ENCODE measurements at regions not wholly inside any gene's neighbourhood (a gene's known extent, or its start where the extent isn't known, plus 50 kb on each side); places are given as distances from the start of the nearest gene placed in this dataset.

DNA sequence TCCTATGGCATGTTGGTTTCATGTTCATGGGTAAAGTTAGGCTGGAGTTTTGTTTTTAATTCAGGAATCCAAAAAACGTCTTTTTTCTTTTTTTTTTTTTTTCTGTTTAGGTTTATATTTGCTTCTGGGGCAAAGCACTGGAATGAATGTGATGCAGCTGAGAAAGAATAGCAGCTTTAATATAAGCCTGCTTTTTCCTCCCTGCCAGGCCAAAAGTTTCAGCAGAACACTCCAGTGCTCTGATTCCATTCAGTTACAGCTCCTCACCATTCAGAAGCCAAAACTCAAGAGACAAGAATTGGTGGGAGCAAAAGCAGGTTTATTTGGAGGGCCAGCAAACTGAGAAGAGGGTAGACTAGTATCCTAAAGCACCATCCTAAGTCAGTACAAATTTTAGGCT is 102.7 kb upstream of the PELI1 start:
- Histone ChIP-seq H3K9ac (ENCODE audit: low read length) (no peak overlapping the region), H3K4me2 (ENCODE audit: low read length) (no peak overlapping the region), H3K27ac (ENCODE audit: low read length) (no peak overlapping the region), H3K79me2 (replicated peaks; ENCODE audit: insufficient read depth, low read length) (no peaks in the 10 kb centered on the region), H3K4me3 (ENCODE audit: low read length) (no peak overlapping the region), H3K9me3 (ENCODE audit: low read length) (no peaks in the 10 kb centered on the region), H3K9me2 (ENCODE audit: insufficient read depth, low read length) (no peaks in the 10 kb centered on the region), H4K20me1 (ENCODE audit: insufficient read depth) (no peaks in the 10 kb centered on the region), H3F3A (ENCODE audit: insufficient read depth, low read length, poor library complexity, severe bottlenecking) (no peaks in the 10 kb centered on the region), H3K27me3 (ENCODE audit: insufficient read depth, low read depth, low read length) (no peaks in the 10 kb centered on the region), H3K36me3 (ENCODE audit: insufficient read depth, low read length) (no peaks in the 10 kb centered on the region), H2AFZ (ENCODE audit: low read depth, low read length) (no peak overlapping the region)
- TF ChIP-seq SMC3 (conservative IDR thresholded peaks at IDR 0.05; ENCODE audit: poor library complexity) = no peak
- no peak for TF ChIP-seq RAD21 (conservative IDR thresholded peaks at IDR 0.05)
- no peak for TF ChIP-seq EZH2 (IDR thresholded peaks at IDR 0.05; ENCODE audit: borderline replicate concordance, insufficient read depth, low read length, poor library complexity, severe bottlenecking)
- no peak for TF ChIP-seq TAF1 (IDR thresholded peaks at IDR 0.05; ENCODE audit: low read depth)
- no peak for TF ChIP-seq POLR2AphosphoS5 (IDR thresholded peaks at IDR 0.05)
- no peak for TF ChIP-seq EP300 (conservative IDR thresholded peaks at IDR 0.05; ENCODE audit: poor library complexity, severe bottlenecking)
- TF ChIP-seq, protein P1, sequence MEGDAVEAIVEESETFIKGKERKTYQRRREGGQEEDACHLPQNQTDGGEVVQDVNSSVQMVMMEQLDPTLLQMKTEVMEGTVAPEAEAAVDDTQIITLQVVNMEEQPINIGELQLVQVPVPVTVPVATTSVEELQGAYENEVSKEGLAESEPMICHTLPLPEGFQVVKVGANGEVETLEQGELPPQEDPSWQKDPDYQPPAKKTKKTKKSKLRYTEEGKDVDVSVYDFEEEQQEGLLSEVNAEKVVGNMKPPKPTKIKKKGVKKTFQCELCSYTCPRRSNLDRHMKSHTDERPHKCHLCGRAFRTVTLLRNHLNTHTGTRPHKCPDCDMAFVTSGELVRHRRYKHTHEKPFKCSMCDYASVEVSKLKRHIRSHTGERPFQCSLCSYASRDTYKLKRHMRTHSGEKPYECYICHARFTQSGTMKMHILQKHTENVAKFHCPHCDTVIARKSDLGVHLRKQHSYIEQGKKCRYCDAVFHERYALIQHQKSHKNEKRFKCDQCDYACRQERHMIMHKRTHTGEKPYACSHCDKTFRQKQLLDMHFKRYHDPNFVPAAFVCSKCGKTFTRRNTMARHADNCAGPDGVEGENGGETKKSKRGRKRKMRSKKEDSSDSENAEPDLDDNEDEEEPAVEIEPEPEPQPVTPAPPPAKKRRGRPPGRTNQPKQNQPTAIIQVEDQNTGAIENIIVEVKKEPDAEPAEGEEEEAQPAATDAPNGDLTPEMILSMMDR (IDR thresholded peaks at IDR 0.05; ENCODE audit: poor library complexity, severe bottlenecking) = no peak
- TF ChIP-seq REST (IDR thresholded peaks at IDR 0.05; ENCODE audit: borderline replicate concordance) = no peak
- no peak for TF ChIP-seq MXI1 (conservative IDR thresholded peaks at IDR 0.05; ENCODE audit: poor library complexity, severe bottlenecking)

DNA sequence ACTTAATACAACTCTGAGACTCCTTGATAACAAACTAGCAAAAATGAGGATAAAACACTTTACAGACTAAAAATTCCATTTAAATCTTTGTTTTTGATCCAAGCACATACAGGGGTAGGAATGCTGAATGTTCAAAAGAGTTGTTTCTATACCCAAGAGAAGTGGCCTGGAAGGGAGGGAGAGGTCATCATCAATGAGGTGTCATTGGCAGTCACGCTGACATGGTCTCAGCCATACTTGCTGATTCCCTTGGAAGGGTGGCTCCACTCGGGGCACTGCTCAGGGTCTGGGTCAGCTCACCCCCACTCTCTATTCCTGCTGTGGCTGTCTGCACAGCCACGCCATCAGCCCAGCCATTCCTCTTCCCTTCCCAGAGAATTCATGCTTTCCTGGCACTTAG is 105.2 kb upstream of the PELI1 start:
- no peak overlapping the region for H3K4me2 ChIP-seq (ENCODE audit: low read length)
- H3K9me3 ChIP-seq (ENCODE audit: low read length) = no peaks in the 10 kb centered on the region
- no peak overlapping the region for H3K4me3 ChIP-seq (ENCODE audit: low read length)
- H3K27me3 ChIP-seq (ENCODE audit: insufficient read depth, low read depth, low read length) = no peaks in the 10 kb centered on the region
- H2AFZ ChIP-seq (ENCODE audit: low read depth, low read length) = no peak overlapping the region
- no peaks in the 10 kb centered on the region for H3K36me3 ChIP-seq (ENCODE audit: insufficient read depth, low read length)
- no peaks in the 10 kb centered on the region for H3F3A ChIP-seq (ENCODE audit: insufficient read depth, low read length, poor library complexity, severe bottlenecking)
- H3K9me2 ChIP-seq (ENCODE audit: insufficient read depth, low read length) = no peaks in the 10 kb centered on the region
- no peak for TF ChIP-seq EZH2 (IDR thresholded peaks at IDR 0.05; ENCODE audit: borderline replicate concordance, insufficient read depth, low read length, poor library complexity, severe bottlenecking)
- TF ChIP-seq, protein P1 (IDR thresholded peaks at IDR 0.05; ENCODE audit: poor library complexity, severe bottlenecking) = no peak
- no peak for TF ChIP-seq MXI1 (conservative IDR thresholded peaks at IDR 0.05; ENCODE audit: poor library complexity, severe bottlenecking)
- TF ChIP-seq TAF1 (IDR thresholded peaks at IDR 0.05; ENCODE audit: low read depth) = no peak
- TF ChIP-seq SMC3 (conservative IDR thresholded peaks at IDR 0.05; ENCODE audit: poor library complexity) = no peak
- no peak for TF ChIP-seq RAD21 (conservative IDR thresholded peaks at IDR 0.05)
- no peak for TF ChIP-seq EP300 (conservative IDR thresholded peaks at IDR 0.05; ENCODE audit: poor library complexity, severe bottlenecking)
- TF ChIP-seq REST (IDR thresholded peaks at IDR 0.05; ENCODE audit: borderline replicate concordance) = no peak
- no peak for TF ChIP-seq POLR2AphosphoS5 (IDR thresholded peaks at IDR 0.05)
- no peak overlapping the region for H3K9ac ChIP-seq (ENCODE audit: low read length)
- no peaks in the 10 kb centered on the region for H3K79me2 ChIP-seq (replicated peaks; ENCODE audit: insufficient read depth, low read length)
- H3K27ac ChIP-seq (ENCODE audit: low read length) = no peak overlapping the region
- no peaks in the 10 kb centered on the region for H4K20me1 ChIP-seq (ENCODE audit: insufficient read depth)
